IMR-90 (cell line): ENCODE measurements at regions not wholly inside any gene's neighbourhood (a gene's known extent, or its start where the extent isn't known, plus 50 kb on each side); places are given as distances from the start of the nearest gene placed in this dataset.

Experiments used
- BHLHE40 ChIP-seq: fragments of 150-350 bp; IDR thresholded peaks from 2 replicates; pipeline ENCODE4 v1.6.1; 2016; ENCODE audit warnings: mild to moderate bottlenecking, low read depth, low read length
- POLR2A ChIP-seq: IDR thresholded peaks from 2 replicates; pipeline ENCODE4 v1.6.1; 2012; ENCODE audit warnings: mild to moderate bottlenecking, low read depth, low read length

DNA sequence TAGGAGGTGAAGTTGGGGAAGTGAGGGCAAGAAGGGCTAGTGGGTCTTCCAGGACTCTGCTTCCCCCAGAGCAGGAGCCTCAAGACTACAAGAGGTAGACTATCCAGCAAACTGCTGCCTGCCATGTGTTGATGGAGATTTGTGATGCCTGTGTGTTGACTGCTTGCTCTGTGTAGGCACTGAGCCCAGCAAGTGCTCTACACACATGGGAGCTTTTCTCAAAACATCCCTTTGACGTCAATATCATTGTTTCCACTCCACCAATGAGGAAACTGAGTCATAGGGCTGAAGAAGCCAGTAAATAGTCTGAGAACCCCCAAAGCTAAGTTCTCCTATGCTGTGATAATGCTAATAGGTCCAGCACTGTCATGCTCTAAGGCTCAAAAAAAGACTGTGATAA, 207.2 kb upstream of the NFIA start:
- TF ChIP-seq POLR2A (no peak), BHLHE40 (no peak)
